ENCODE measurements at regions not wholly inside any gene's neighbourhood (a gene's known extent, or its start where the extent isn't known, plus 50 kb on each side); places are given as distances from the start of the nearest gene placed in this dataset.

GRCh38 chr6:11362564-11362963 is 130.1 kb upstream of the NEDD9 start:
- no peak for DNase-seq

DNA sequence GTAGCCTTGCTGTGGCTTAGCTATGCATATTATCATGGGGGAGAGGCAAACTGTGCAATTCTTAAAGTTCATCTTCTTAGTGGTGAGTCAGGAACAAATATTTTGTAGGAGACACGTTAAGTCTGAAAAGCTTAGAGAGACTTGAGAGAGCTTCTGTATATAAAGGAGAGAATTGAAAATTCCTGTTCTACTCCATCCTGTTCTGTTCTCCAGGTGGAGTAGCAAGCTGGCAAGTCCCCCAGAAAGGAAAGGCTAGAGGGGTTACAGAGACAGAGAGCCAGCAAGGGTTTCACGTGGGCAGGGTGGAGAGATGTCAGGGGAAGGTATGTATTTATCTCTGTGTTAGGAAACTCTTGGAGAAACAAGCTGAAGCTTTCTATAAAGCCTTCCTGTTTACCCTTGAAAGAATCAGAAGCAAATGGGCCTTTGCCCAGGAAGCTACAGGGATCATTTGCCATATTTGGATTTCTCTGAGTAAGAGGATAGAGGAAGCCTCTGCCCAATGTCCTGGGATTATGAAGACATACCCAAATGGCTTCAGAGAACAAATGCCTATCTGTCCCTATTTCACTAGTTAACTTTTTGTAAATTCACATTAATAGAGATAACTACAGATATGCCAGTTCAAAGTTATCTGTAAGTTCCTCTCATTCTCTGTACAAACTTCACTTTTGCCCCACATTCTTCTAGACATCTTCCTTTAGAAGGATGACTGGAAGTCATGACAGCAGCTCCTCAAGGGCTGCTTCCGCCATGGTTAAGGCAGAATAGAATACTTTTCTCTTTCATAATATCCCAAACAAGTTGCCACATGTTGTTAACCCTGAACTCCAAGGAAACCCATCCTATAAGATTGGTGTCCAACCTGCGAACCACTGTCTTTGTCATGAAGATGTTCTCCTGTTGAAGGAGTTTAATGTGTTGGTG is 126.7 kb upstream of the NEDD9 start:
- DNase-seq: no peak

- DNase-seq: no peak
Observed at GRCh38 chr6:11357285-11357684, 124.8 kb upstream of the NEDD9 start.

DNA sequence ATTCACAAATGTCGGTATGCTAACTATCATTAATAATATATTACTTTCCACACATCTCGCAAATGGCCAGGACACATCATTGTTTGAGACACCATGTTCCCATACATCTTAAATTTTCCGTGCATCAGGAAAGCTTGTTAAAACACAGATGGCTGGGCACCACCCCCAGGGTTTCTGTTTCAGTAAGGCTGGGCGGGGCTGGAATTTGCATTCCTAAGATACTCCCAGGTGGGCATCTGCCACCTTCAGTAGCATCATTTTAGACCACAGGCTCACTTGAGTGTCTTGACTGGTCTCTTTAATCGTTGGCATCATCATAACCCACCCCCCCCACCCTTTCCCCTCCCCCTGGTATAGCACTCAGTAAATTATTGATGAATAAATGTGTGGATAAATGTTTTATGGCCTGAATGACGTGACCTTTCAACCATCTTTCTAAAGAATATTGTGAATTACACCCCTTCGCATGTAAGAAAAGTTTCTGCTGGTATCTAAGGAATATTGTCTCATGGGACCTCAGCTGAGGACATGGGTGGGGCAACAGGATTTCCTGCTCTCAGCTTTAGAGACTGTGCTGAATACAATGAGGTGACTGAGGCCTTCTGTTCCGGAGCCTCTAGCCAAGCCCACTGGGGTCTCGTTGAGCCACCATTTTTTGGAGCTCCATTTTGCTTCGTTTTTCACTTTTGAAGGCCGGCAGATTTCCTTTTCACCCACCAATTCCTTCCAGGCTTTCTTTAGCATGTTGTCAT is 124.1 kb upstream of the NEDD9 start:
- peak in 1 of 3 donors; percentile 28 for DNase-seq

GRCh38 chr6:11353921-11354389 is 121.5 kb upstream of the NEDD9 start:
- DNase-seq: peak in 1 of 3 donors; percentile 37

DNA sequence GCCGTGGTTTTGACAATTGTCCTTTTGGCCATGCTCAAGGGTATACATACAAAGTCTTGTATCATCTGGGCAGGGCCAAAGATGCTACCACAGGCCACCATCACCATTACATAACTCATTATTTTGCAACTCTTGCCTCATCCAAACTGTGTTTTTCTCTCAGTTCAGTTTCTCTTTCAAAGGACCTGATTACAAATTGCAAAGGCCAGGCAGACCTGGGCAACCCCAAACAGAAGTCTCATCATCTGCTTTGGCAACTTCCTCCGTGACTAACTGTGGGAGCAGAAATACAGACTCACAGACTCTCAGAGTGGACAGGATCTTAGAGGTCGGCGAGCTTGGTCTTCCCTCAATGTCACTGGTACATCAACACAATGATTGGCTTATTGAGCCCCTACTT is 117.8 kb upstream of the NEDD9 start:
- DNase-seq: no peak

DNA sequence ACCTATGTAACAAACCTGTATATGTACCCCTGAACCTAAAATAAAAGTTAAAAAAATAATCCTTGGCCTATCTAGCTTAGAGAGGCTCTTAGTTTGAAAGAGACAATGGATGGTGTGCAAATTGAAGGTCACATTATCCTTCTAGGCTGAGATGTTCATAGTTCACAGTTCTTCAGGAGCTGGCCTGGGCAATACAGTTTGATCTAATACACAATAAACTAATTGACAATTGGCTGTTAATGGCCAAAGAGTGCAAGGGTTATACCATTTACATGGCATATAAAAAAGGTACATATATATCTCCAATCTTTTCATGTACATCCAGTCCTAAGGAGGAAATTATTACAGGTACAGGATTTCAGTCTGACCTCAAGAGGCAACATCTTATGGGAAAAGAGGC is 117.4 kb upstream of the NEDD9 start:
- DNase-seq: no peak

- no peak for DNase-seq
Observed at GRCh38 chr6:11346516-11346915, 114.0 kb upstream of the NEDD9 start.

DNA sequence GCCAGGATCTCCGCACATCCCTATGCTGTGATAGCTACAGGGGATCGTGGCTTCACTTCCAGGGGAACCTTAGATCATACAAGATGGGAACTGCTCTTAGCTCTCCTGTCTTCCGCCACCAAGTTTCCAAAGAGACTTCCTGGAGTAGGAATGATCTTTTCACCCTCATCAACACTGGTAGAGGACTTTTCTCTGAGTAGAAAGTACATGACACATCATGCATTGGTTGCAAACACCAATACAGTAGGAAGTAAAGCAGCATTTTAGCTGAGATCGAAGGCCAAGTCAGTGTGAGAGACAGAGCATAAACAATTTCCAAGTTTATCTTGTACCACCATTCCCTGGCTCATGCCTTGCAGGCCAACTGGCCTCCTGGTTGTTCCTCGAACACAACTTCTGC is 113.1 kb upstream of the NEDD9 start:
- no peak for DNase-seq

DNA sequence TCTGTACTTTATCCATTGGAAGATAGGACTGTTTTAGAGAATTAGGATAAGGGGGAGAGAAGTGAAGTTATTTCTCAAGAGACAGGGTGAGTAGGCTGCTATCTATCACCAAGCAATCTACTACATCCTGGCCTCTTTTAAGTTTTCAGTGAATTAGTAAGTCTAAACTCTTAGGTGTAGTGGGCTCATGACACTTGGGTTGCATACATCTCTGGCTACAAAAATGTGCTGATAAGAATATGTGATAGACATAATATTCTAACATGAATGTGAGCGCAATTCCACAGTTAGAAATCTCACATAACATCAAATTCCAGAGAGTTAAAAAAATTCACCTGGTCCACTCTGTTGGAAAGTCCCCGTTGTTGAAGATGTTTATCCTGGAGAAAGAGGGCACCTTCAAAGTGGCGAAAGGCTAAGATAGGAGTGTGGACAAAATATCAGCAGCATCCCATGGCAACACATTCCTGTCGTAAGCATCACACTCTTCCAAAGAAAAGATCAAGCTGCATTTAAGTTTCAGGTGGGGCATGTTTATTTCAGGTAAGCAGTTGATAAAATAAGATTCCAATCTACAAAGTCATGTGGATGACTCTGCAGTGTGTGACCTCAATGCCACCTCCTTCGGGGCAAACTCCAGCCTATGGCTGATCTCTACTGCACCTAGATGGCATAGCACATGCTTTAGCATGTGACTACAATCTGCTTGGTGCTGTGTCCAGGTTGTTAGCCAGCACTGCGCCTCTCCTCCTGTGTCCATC is 111.7 kb upstream of the NEDD9 start:
- no peak for DNase-seq

GRCh38 chr6:11341867-11342266 is 109.4 kb upstream of the NEDD9 start:
- no peak for DNase-seq

DNA sequence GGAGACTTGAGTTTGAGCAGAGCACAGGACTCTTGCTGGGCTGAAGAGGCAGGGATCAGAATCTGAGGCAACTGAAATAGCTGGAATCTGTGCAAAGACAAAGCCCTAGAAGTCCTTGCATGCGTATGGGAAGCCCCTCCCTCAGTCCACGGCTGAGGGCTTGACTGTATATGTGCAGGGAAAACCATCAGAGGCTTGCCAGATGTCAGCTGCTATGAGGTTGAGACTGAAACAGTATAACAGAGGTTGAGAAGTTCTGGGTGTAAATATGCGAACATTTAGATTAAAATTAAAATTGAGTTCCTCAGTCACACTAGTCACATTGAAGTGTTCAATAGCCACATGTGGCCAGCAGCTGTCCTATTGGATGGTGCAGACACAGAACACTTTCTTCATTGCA is 108.8 kb upstream of the NEDD9 start:
- DNase-seq: no peak

GRCh38 chr6:11339380-11339779 is 106.9 kb upstream of the NEDD9 start:
- no peak for DNase-seq

GRCh38 chr6:11337306-11337705 is 104.8 kb upstream of the NEDD9 start:
- DNase-seq: no peak

- DNase-seq: no peak
Observed at GRCh38 chr6:11335826-11336225, 103.4 kb upstream of the NEDD9 start.

- DNase-seq: no peak
Observed at GRCh38 chr6:11333132-11333849, 100.8 kb upstream of the NEDD9 start.

DNA sequence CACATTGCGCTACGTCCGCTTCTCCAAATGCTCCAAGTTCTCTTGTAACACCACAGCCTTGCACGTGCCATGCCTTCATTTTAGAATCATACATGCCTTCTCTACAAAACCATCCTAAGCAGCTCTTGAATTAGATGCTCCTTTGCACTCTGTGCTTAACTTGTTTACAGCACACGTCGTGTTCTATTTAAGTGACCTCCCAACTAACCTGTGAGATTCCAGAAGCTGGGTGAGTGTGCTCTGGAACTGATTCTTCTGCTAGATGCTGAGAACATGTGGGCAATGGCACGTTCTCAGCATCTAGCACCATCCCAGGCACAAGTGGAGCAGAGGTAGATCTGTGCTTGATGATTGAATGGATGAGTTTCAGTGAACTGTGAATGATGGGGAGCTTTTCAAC is 100.0 kb upstream of the NEDD9 start:
- DNase-seq: no peak

DNA sequence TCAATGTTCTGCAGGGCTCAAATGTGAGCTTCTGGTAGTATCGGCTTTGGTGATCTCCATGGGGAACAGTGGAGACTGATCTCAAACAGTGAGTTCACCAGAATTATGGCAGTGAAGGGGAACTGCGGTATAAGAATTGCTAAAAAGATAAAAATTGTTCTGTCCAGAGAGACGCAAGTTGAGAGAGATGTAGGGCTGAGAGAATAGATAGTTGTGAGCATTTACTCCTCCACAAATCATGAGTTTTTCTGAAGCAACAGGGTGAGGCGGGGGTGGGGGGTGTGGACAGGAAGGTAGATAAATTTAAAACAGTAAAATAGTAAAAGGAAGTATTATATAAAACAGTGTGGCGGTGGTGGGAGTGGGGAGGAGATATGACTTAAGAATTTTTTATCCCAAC is 98.6 kb upstream of the NEDD9 start:
- no peak for DNase-seq

- peak in 1 of 3 donors; percentile 18 for DNase-seq
Observed at GRCh38 chr6:11330413-11330760, 97.9 kb upstream of the NEDD9 start.

DNA sequence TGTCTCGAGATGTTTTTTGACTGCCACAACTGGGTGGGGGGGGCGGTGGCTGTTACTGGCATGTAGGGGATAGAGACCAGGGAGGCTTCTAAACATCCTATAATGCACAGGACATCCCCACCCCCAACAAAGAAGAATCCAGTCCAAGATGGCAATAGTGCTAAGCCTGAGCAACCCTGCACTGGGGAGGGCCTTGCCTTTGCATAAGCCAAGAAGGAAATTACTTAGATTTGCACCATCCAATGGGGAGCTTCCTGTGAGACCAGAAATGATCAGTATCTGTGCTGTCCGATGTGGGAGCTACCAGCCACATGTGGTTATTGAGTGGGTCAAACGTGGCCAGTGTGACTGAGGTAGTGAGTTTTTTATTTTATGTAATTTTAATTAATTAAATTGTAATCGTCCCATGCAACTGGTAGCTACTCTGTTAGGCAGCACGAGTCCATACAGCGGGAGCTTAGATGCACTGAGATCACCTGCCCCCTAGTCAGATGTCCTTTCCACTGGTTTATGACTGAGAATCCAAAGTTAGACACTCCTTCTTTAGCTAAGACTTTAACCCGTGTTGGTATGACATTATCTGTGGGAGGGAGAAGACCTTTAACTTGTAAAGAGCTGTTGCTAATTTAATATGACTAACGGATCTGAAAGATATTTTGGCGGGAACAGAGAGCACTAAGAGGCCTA is 97.4 kb upstream of the NEDD9 start:
- no peak for DNase-seq
